ENCODE measurements at regions not wholly inside any gene's neighbourhood (a gene's known extent, or its start where the extent isn't known, plus 50 kb on each side); places are given as distances from the start of the nearest gene placed in this dataset.

DNA sequence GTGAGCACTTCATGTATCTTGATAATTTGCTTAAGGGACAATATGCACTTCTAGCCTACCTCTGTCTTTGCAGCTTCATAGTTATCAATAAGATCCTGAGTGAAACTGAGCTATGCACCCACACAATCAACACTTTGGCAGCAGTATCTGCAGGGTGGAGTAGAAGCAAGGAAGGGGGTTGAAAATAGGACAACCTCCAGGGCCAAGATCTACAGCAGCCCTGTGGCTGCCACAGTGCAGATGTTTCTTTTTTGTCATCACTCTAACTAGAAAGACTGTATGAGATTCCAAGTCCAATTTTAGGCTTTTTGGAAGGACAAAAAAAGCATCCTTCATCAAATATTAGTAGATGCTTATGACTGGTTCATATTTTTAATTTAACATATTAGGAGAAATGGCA is 336.1 kb upstream of the CITED2 start:
- no peak overlapping the region for H3K4me3 ChIP-seq (ENCODE audit: low read length)
- no peak overlapping the region for H3K27ac ChIP-seq (ENCODE audit: low read depth, low read length)
- H3K9ac ChIP-seq (ENCODE audit: extremely low read depth, low read length, poor library complexity, severe bottlenecking): no peak overlapping the region
- TF ChIP-seq, protein P1, sequence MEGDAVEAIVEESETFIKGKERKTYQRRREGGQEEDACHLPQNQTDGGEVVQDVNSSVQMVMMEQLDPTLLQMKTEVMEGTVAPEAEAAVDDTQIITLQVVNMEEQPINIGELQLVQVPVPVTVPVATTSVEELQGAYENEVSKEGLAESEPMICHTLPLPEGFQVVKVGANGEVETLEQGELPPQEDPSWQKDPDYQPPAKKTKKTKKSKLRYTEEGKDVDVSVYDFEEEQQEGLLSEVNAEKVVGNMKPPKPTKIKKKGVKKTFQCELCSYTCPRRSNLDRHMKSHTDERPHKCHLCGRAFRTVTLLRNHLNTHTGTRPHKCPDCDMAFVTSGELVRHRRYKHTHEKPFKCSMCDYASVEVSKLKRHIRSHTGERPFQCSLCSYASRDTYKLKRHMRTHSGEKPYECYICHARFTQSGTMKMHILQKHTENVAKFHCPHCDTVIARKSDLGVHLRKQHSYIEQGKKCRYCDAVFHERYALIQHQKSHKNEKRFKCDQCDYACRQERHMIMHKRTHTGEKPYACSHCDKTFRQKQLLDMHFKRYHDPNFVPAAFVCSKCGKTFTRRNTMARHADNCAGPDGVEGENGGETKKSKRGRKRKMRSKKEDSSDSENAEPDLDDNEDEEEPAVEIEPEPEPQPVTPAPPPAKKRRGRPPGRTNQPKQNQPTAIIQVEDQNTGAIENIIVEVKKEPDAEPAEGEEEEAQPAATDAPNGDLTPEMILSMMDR (conservative IDR thresholded peaks at IDR 0.05): no peak
- H3K4me1 ChIP-seq (ENCODE audit: control insufficient read depth, insufficient read depth, low read length): no peaks in the 10 kb centered on the region
- Mint-ChIP-seq H3K36me3 (ENCODE audit: low read depth) (no peaks in the 10 kb centered on the region), H3K9me3 (no peaks in the 10 kb centered on the region), H3K27ac (no peak overlapping the region), H3K4me3 (no peak overlapping the region), H3K4me1 (peaks cover 8% of the 10 kb centered on the region), H3K27me3 (ENCODE audit: insufficient read depth) (no peaks in the 10 kb centered on the region)
- H3K27me3 ChIP-seq (ENCODE audit: control insufficient read depth, insufficient read depth, low read length, poor library complexity, severe bottlenecking): no peaks in the 10 kb centered on the region
- H3K36me3 ChIP-seq (ENCODE audit: control insufficient read depth, insufficient read depth, low read length): no peaks in the 10 kb centered on the region
- no peaks in the 10 kb centered on the region for H3K9me3 ChIP-seq (ENCODE audit: control insufficient read depth, low read length)
- no peak for DNase-seq

DNA sequence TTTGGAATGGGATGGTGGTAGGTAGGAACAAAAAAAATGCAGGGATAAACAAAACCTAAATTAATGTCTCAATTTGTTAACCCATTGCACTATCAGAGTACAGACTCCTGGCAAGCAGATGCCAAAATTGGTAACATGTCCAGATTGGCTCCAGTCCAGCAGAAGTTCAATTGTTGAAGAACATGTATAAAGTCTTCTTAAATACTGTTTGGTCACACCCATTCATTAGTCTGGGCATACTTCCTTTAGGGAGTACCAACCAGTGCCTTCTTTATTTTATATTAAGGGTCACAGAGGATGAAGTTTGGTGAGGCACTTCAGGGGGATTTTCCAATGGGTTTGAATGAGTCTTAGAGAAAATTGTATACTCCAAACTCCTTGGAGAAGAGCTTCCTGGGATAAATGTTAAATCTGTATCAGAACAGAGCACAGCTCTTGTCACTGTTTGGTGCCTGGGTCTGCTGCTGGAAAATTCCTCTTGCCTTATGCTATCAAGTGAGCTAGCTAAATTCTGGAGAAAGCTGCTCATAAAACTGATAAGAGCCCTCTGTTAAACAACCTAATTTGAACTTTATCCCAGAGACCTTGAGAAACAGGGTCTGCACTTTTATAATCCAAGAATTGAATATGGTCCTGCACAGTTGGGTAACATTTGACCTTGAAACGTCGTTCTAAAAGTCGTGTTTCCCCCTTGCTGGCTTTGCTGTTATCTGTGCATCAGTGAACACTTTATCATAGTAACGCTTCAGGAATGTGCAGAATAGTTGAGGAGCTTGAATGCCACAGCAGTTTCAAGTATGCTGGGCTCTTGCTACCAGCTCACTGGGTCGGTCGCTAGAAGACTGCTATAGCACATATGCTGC is 334.1 kb upstream of the CITED2 start:
- WGBS, 2 experiments (ENCODE audit: insufficient coverage in 1 of 2, insufficient read length in 1 of 2): 90 to 93% methylated on average over 5 to 6 of the region's 6 CpGs
- Histone ChIP-seq H3K27ac (ENCODE audit: low read depth, low read length) (no peak overlapping the region), H3K4me1 (ENCODE audit: control insufficient read depth, insufficient read depth, low read length) (no peaks in the 10 kb centered on the region), H3K4me3 (ENCODE audit: low read length) (no peak overlapping the region), H3K36me3 (ENCODE audit: control insufficient read depth, insufficient read depth, low read length) (no peaks in the 10 kb centered on the region), H3K9me3 (ENCODE audit: control insufficient read depth, low read length) (no peaks in the 10 kb centered on the region), H3K27me3 (ENCODE audit: control insufficient read depth, insufficient read depth, low read length, poor library complexity, severe bottlenecking) (no peaks in the 10 kb centered on the region), H3K9ac (ENCODE audit: extremely low read depth, low read length, poor library complexity, severe bottlenecking) (no peak overlapping the region)
- Mint-ChIP-seq H3K27me3 (ENCODE audit: insufficient read depth) (no peaks in the 10 kb centered on the region), H3K36me3 (ENCODE audit: low read depth) (no peaks in the 10 kb centered on the region), H3K4me1 (no peaks in the 10 kb centered on the region), H3K4me3 (no peak overlapping the region), H3K9me3 (no peaks in the 10 kb centered on the region), H3K27ac (no peak overlapping the region)
- no peak for DNase-seq
- TF ChIP-seq, protein P1 (conservative IDR thresholded peaks at IDR 0.05): no peak

DNA sequence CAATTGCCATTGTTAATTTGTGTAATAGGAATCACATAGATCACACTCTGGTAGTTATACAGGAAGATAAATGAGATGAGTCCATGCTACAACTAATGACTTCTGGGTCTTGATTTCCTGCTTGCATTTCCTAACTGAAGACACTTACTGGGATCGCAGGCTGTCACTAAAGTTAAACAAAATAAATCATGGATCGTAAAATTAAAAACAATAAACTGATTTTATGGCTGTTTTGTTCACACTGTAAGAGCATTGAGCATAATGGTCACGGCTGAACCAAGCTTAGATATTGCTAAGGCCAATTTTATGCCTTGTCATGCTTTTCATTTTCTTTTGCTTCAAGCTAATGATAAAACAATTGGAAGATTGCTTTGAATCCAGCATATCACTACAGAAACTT is 332.5 kb upstream of the CITED2 start:
- TF ChIP-seq, protein P1 (conservative IDR thresholded peaks at IDR 0.05): no peak
- H3K9me3 Mint-ChIP-seq: no peaks in the 10 kb centered on the region
- 96 to 99% methylated on average over 3 of the region's 3 CpGs for WGBS, 2 experiments (ENCODE audit: insufficient coverage in 1 of 2, insufficient read length in 1 of 2)

More for the DNA sequence above, 332.5 kb upstream of the CITED2 start:
- no peaks in the 10 kb centered on the region for H3K27me3 Mint-ChIP-seq (ENCODE audit: insufficient read depth)
- Histone ChIP-seq H3K36me3 (ENCODE audit: control insufficient read depth, insufficient read depth, low read length) (no peaks in the 10 kb centered on the region), H3K4me1 (ENCODE audit: control insufficient read depth, insufficient read depth, low read length) (no peaks in the 10 kb centered on the region), H3K27ac (ENCODE audit: low read depth, low read length) (no peak overlapping the region), H3K9ac (ENCODE audit: extremely low read depth, low read length, poor library complexity, severe bottlenecking) (no peak overlapping the region), H3K27me3 (ENCODE audit: control insufficient read depth, insufficient read depth, low read length, poor library complexity, severe bottlenecking) (no peaks in the 10 kb centered on the region), H3K4me3 (ENCODE audit: low read length) (no peak overlapping the region), H3K9me3 (ENCODE audit: control insufficient read depth, low read length) (no peaks in the 10 kb centered on the region)
- no peak overlapping the region for H3K27ac Mint-ChIP-seq
- H3K36me3 Mint-ChIP-seq (ENCODE audit: low read depth): no peaks in the 10 kb centered on the region
- H3K4me3 Mint-ChIP-seq: no peak overlapping the region
- no peak for DNase-seq
- no peaks in the 10 kb centered on the region for H3K4me1 Mint-ChIP-seq

Data from endodermal cell (in vitro differentiated cells).